Upper lobe of left lung (tissue), 6 donors: ENCODE measurements at regions not wholly inside any gene's neighbourhood (a gene's known extent, or its start where the extent isn't known, plus 50 kb on each side); places are given as distances from the start of the nearest gene placed in this dataset.

Source experiments
- ATAC-seq, 2 donors: fragments of 200-7000 bp; cut with Tn5 transposase; one replicate each; pipeline ENCODE4 v1.9.1; 2022; ENCODE audit warnings: mild to moderate bottlenecking in 2 of 2, moderate library complexity in 2 of 2; ENCODE audit not compliant: low FRiP score in 2 of 2
- DNase-seq, 2 donors: peaks; one replicate each; pipeline ENCODE4 v3.0.0-alpha.2; 2019 to 2020
- H3K27ac ChIP-seq, 4 donors: fragments of 200-600 bp; sonication (generic); one replicate each; pipeline ENCODE4 v1.5.1; 2016 to 2019
- H3K27me3 ChIP-seq, 4 donors: fragments of 200-600 bp; sonication (generic); one replicate each; pipeline ENCODE4 v1.5.1; 2017 to 2019
- H3K36me3 ChIP-seq, 4 donors: fragments of 200-600 bp; sonication (generic); one replicate each; pipeline ENCODE4 v1.5.1; 2016 to 2019
- H3K4me1 ChIP-seq, 4 donors: fragments of 200-600 bp; sonication (generic); one replicate each; pipeline ENCODE4 v1.5.1; 2018 to 2019
- H3K4me3 ChIP-seq, 4 donors: fragments of 200-600 bp; sonication (generic); one replicate each; pipeline ENCODE4 v1.5.1; 2017 to 2019; ENCODE audit warnings: mild to moderate bottlenecking in 2 of 4, moderate library complexity in 1 of 4
- H3K9me3 ChIP-seq, 4 donors: fragments of 200-600 bp; sonication (generic); one replicate each; pipeline ENCODE4 v1.5.1; 2018 to 2019
- EP300 ChIP-seq, 4 donors: sonication (generic); formaldehyde crosslinking; IDR thresholded peaks; one replicate each; pipeline ENCODE4 v1.5.1; 2017; ENCODE audit warnings: antibody characterized with exemption in 4 of 4, control low read depth in 2 of 4
- POLR2A ChIP-seq, 4 donors: fragments of 450-650 bp; IDR thresholded peaks; one replicate each; pipeline ENCODE4 v1.5.1; 2016 to 2017; ENCODE audit warnings: antibody characterized with exemption in 4 of 4, mild to moderate bottlenecking in 2 of 4
- POLR2AphosphoS5 ChIP-seq, 2 donors: sonication (generic); formaldehyde crosslinking; IDR thresholded peaks; one replicate each; pipeline ENCODE4 v1.5.1; 2017; ENCODE audit warnings: antibody characterized with exemption in 2 of 2
- WGBS, 2 donors: methylation state at CpG; one replicate each; pipeline ENCODE4 v1.1.5; 2017 to 2018; 5-methylcytosine and 5-hydroxymethylcytosine counted together
- TF ChIP-seq, protein P1 (sequence below), 6 experiments: fragments of 450-650 bp in 4 of 6; fragments of 200-600 bp in 2 of 6; sonication (generic) in 2 of 6; IDR thresholded peaks; one replicate each; pipeline ENCODE4 v1.5.1; 2016 to 2019; ENCODE audit warnings: antibody characterized with exemption in 6 of 6
- donor health status: DM: no; HTN: no; CAD: no; lungs with moderate emphysema.
- donor health status: DM: no; HTN: yes; CAD: no; lungs with severe emphysema.

DNA sequence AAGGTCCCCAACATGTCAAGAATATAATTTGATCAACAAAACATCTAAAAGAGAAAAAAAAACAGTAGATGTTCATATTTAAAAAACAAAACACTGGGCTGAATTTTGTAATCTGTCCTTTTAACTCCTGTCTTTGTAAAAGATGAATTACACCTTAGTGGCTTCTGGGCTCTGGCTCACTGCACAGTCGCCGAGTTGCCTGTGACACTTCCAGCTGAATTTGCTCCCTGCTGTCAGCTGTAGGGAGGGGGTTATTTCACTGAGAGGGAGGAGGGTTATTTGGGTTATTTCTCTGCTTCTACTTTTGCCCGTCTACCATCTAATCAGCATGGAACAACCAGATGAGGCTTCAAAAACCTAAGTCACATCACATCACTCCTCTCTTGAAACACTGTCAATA is 193.0 kb upstream of the ZC3H12A start:
- TF ChIP-seq POLR2A (IDR thresholded peaks at IDR 0.05) (no peak), POLR2AphosphoS5 (IDR thresholded peaks at IDR 0.05) (no peak), EP300 (IDR thresholded peaks at IDR 0.05) (no peak)
- TF ChIP-seq, protein P1, sequence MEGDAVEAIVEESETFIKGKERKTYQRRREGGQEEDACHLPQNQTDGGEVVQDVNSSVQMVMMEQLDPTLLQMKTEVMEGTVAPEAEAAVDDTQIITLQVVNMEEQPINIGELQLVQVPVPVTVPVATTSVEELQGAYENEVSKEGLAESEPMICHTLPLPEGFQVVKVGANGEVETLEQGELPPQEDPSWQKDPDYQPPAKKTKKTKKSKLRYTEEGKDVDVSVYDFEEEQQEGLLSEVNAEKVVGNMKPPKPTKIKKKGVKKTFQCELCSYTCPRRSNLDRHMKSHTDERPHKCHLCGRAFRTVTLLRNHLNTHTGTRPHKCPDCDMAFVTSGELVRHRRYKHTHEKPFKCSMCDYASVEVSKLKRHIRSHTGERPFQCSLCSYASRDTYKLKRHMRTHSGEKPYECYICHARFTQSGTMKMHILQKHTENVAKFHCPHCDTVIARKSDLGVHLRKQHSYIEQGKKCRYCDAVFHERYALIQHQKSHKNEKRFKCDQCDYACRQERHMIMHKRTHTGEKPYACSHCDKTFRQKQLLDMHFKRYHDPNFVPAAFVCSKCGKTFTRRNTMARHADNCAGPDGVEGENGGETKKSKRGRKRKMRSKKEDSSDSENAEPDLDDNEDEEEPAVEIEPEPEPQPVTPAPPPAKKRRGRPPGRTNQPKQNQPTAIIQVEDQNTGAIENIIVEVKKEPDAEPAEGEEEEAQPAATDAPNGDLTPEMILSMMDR (IDR thresholded peaks at IDR 0.05): no peak
- Histone ChIP-seq H3K9me3 (peaks cover 0 to 5% (median 0%) of the 10 kb centered on the region in 4 donors), H3K27me3 (no peaks in the 10 kb centered on the region), H3K36me3 (no peaks in the 10 kb centered on the region), H3K27ac (no peak overlapping the region), H3K4me1 (no peaks in the 10 kb centered on the region), H3K4me3 (no peak overlapping the region)
- WGBS, 2 donors: 48 to 67% methylated on average over 3 of the region's 3 CpGs
- no peak for ATAC-seq
- DNase-seq: no peak

DNA sequence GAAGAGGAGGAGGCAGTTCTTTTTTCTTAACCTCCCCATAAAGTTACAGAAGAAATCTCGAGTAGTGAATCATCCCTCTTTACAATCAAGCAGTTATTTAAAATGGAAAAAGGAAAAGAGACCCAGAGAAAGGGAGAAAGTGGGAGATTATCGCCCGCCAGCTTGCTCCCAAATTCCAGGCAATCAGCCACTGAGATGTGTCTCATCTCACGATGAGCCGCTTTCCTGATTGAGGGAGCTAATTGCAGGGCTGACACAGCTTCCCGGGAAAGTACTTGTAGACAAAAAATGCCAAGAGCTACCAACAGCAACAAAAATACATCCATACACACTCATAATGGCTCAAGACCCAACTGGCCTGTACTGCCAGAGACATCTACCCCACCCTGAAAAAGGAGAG is 191.6 kb upstream of the ZC3H12A start:
- ATAC-seq (no peak), DNase-seq (no peak)
- Histone ChIP-seq H3K4me3 (no peak overlapping the region), H3K4me1 (no peaks in the 10 kb centered on the region), H3K9me3 (peaks cover 0 to 5% (median 0%) of the 10 kb centered on the region in 4 donors), H3K36me3 (no peaks in the 10 kb centered on the region), H3K27ac (no peak overlapping the region), H3K27me3 (no peaks in the 10 kb centered on the region)
- TF ChIP-seq POLR2A (IDR thresholded peaks at IDR 0.05) (no peak), EP300 (IDR thresholded peaks at IDR 0.05) (no peak), POLR2AphosphoS5 (IDR thresholded peaks at IDR 0.05) (no peak)
- TF ChIP-seq, protein P1 (IDR thresholded peaks at IDR 0.05): no peak
- 58 to 64% methylated on average over 6 of the region's 6 CpGs for WGBS, 2 donors

DNA sequence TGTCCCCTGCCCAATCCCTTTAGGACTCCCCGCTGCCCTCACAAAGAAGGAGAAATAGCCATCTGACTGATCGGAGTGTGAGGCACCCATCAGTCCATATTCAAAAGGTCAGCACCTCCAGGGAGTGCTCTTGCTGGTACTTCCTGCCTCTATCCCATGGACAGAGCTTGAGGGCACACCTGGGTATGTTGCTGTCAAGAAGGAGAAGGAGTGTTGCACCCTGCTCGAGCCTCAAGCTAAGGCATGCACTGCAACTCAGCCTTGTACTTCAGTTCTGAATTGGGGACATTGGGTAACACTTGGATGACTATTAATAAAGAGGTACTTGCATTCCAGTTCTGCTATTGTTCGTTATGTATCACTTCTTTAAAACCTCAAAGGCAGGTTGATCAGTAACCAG is 190.3 kb upstream of the ZC3H12A start:
- no peaks in the 10 kb centered on the region for H3K36me3 ChIP-seq
- no peak for TF ChIP-seq POLR2A (IDR thresholded peaks at IDR 0.05)
- TF ChIP-seq POLR2AphosphoS5 (IDR thresholded peaks at IDR 0.05): no peak
- no peak for TF ChIP-seq EP300 (IDR thresholded peaks at IDR 0.05)
- TF ChIP-seq, protein P1 (IDR thresholded peaks at IDR 0.05): no peak
- WGBS, 2 donors: 59 to 70% methylated on average over 4 of the region's 4 CpGs
- H3K9me3 ChIP-seq: peaks cover 0 to 5% (median 0%) of the 10 kb centered on the region in 4 donors
- peak in 1 of 2 donors; percentile 65 for ATAC-seq
- no peaks in the 10 kb centered on the region for H3K4me1 ChIP-seq
- no peak overlapping the region for H3K27ac ChIP-seq
- DNase-seq: peak in 1 of 2 donors; percentile 28
- H3K27me3 ChIP-seq: no peaks in the 10 kb centered on the region
- no peak overlapping the region for H3K4me3 ChIP-seq

DNA sequence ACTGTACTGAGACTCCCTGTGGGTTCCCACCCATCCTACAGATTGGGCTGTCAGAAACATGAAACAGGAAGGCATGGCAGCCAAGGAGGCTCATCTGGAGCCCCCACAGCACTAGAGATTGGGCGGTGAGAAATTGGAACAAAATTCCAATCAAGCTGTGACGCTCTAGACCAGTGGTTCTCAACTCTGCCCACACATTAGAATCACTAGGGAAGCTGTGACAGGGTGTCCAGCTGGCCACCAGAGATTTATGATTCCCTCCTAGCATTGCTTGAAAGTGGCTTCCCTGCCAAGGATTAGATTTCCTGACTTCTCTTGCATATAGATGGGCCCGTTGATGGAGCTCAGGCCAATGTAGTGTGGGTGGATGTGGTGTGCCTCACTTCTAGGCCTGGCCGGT is 187.5 kb upstream of the ZC3H12A start:
- ATAC-seq: no peak
- H3K27me3 ChIP-seq: no peaks in the 10 kb centered on the region
- 89 to 92% methylated on average over 3 to 4 of the region's 4 CpGs for WGBS, 2 donors

DNA sequence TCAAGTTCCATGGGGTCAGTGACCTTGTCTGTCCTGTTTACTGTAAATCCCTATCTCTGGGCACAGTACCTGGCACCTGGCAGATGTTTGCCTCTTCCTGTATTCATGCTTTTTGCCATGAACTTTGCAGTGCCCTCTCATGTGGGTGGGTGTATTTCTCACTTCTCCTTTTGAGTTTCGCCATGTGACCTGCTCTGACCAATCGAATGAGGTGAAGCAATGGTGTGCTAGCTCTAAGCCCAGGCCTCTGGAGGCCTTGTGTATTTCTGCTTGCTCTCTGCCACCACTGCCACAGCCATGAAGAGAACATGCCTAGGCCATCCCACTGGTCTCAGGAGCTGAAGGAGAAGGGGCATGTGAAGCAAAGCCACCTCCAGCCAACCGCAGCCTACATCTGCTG is 185.5 kb upstream of the ZC3H12A start:
- TF ChIP-seq EP300 (IDR thresholded peaks at IDR 0.05) (no peak), POLR2A (IDR thresholded peaks at IDR 0.05) (no peak), POLR2AphosphoS5 (IDR thresholded peaks at IDR 0.05) (no peak)
- TF ChIP-seq, protein P1 (IDR thresholded peaks at IDR 0.05): no peak
- peak in 1 of 2 donors; percentile 15 for ATAC-seq
- DNase-seq: no peak
- Histone ChIP-seq H3K36me3 (no peaks in the 10 kb centered on the region), H3K4me1 (no peaks in the 10 kb centered on the region), H3K27ac (no peak overlapping the region), H3K27me3 (no peaks in the 10 kb centered on the region), H3K4me3 (no peak overlapping the region), H3K9me3 (no peaks in the 10 kb centered on the region)
- 91 to 95% methylated on average over 3 of the region's 3 CpGs for WGBS, 2 donors

More for the DNA sequence above, 187.5 kb upstream of the ZC3H12A start:
- Histone ChIP-seq H3K36me3 (no peaks in the 10 kb centered on the region), H3K9me3 (no peaks in the 10 kb centered on the region), H3K4me1 (no peaks in the 10 kb centered on the region), H3K27ac (no peak overlapping the region), H3K4me3 (no peak overlapping the region)
- no peak for DNase-seq
- TF ChIP-seq EP300 (IDR thresholded peaks at IDR 0.05): no peak
- TF ChIP-seq, protein P1 (IDR thresholded peaks at IDR 0.05): no peak
- TF ChIP-seq POLR2AphosphoS5 (IDR thresholded peaks at IDR 0.05): no peak
- no peak for TF ChIP-seq POLR2A (IDR thresholded peaks at IDR 0.05)
